HCEC 1CT (cell line): ENCODE measurements at regions not wholly inside any gene's neighbourhood (a gene's known extent, or its start where the extent isn't known, plus 50 kb on each side); places are given as distances from the start of the nearest gene placed in this dataset.
"Not testable (repeated sequence)": the region's sequence is repeated elsewhere in the genome, so short reads cannot be mapped to it uniquely, and the experiment has no call there.

ENCODE experiments used
- DNase-seq: peaks from one replicate; pipeline ENCODE4 v3.0.0-alpha.2; 2017

- DNase-seq = no peak
Measured at GRCh38 chr5:102617191-102618187, 118.7 kb upstream of the SLCO6A1 start.

- no peak for DNase-seq
Measured at GRCh38 chr5:102622262-102622661, 123.5 kb upstream of the SLCO6A1 start.

- DNase-seq = no peak
Measured at GRCh38 chr5:102623329-102624065, 124.7 kb upstream of the SLCO6A1 start.

GRCh38 chr5:102624405-102624804 is 125.6 kb upstream of the SLCO6A1 start:
- no peak for DNase-seq

- DNase-seq = no peak
Measured at GRCh38 chr5:102625468-102625867, 126.7 kb upstream of the SLCO6A1 start.

- no peak for DNase-seq
Measured at GRCh38 chr5:102625928-102626327, 127.1 kb upstream of the SLCO6A1 start.

GRCh38 chr5:102627315-102627714 is 127.8 kb upstream of the PAM start:
- DNase-seq = peak; percentile 67

GRCh38 chr5:102628441-102629175 is 126.5 kb upstream of the PAM start:
- DNase-seq = peak; percentile 76

GRCh38 chr5:102629827-102630605 is 125.1 kb upstream of the PAM start:
- no peak for DNase-seq

- not testable (repeated sequence) for DNase-seq
Measured at GRCh38 chr5:102635399-102635798, 119.7 kb upstream of the PAM start.

- DNase-seq = peak; percentile 13
Measured at GRCh38 chr5:102638316-102638715, 116.8 kb upstream of the PAM start.

- no peak for DNase-seq
Measured at GRCh38 chr5:102638912-102639652, 116.0 kb upstream of the PAM start.

- peak; percentile 56 for DNase-seq
Measured at GRCh38 chr5:102649731-102650130, 105.4 kb upstream of the PAM start.

- peak; percentile 63 for DNase-seq
Measured at GRCh38 chr5:102651466-102651865, 103.6 kb upstream of the PAM start.

- no peak for DNase-seq
Measured at GRCh38 chr5:102654559-102655349, 100.4 kb upstream of the PAM start.

- no peak for DNase-seq
Measured at GRCh38 chr5:102659151-102659550, 96.0 kb upstream of the PAM start.

- no peak for DNase-seq
Measured at GRCh38 chr5:102660111-102660510, 95.0 kb upstream of the PAM start.

- DNase-seq = peak; percentile 47
Measured at GRCh38 chr5:102663749-102664530, 91.2 kb upstream of the PAM start.

- DNase-seq = no peak
Measured at GRCh38 chr5:102664616-102665335, 90.3 kb upstream of the PAM start.
